GM19035 (cell line): ENCODE measurements at regions not wholly inside any gene's neighbourhood (a gene's known extent, or its start where the extent isn't known, plus 50 kb on each side); places are given as distances from the start of the nearest gene placed in this dataset.
"Not testable (repeated sequence)": the region's sequence is repeated elsewhere in the genome, so short reads cannot be mapped to it uniquely, and the experiment has no call there.

Experiments used
- ATAC-seq: cut with Tn5 transposase; IDR thresholded peaks from one replicate; pipeline ENCODE4 v1.9.1; 2021; ENCODE audit not compliant: unreplicated experiment

DNA sequence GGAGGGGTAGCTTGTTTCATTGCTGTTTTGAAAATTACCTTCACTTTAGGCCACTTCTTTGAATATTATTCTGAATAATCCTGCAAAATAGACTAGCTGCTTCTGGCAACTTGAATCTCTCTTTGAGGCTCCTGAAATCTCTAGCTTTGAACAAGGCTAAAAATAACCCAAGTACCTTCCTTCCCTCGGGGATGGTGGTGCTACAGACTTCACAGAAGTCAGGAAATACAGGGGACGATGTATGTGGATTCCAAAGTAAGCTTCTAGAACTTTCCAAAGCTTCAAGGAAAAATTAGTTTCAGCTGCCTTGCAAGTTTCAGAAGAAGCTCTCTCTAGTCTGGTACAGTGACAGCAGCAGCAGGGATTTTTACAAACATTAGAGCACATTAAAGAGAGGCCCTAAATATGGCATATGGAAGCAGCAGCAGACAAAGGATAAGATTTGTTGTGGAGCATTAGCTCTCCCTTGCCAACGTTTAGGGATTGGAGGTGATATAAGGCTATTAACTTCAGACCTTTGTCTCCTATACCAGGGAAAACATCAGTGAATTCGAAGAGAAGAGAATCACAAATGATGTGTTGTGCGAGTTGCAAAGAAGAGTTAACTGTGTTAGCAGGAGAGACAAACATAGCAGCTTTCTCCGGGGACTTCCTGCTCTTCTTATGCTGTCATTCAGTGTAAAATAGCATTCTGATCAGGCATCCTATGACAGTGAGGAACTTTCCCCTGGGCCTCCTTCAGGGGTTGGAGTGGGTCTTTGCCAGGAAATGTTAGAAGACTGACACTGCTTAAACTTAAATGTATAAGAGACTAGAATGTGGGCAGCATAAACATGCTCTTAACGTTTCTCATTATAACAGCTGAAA lies 783.0 kb upstream of the ARPP21 start:
- no peak for ATAC-seq

GRCh38 chr3:34858067-34858660 lies 781.2 kb upstream of the ARPP21 start:
- ATAC-seq, result peak; percentile 47

- no peak for ATAC-seq
Measured at GRCh38 chr3:34859746-34860145, 779.6 kb upstream of the ARPP21 start.

DNA sequence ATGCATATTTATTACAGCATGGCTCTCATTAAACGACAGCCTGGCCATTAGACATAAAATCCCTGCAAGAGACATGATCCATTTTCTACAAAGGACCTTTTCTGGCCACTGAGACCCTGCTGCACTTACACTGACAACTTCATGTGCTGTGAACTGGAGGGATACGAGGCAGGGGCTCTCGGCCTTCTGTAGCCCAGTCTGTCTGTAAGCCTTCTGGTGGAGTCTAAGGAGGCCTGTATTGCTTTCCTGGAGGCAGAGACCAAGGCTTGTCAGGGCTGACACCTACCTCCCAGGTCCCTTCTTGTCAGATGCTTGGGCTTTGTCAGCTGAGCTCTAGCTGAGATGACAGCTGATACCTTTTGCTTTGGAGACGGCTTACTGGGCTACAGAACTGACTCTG lies 776.9 kb upstream of the ARPP21 start:
- no peak for ATAC-seq

GRCh38 chr3:34863485-34863884 lies 775.8 kb upstream of the ARPP21 start:
- ATAC-seq, result no peak

DNA sequence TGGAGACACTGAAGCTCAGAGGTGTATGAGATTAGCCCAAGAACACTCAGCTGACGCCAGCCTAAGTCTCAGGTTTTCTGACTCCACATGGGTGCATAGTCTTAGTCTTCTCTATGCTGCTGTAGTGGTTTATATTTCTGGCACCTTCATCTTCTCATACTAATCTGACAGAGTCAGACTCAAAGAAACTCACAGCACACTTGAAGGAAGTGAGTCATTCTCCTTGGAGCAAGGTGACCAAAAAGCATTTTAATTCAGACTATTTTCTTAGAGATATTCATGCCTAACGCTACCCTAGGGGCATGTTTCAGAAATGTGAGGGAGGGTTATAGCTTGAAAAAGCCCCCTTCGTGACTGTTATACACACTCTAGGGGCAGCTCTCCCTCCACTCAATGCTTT lies 775.3 kb upstream of the ARPP21 start:
- ATAC-seq, result no peak

- no peak for ATAC-seq
Measured at GRCh38 chr3:34865346-34865745, 774.0 kb upstream of the ARPP21 start.

- no peak for ATAC-seq
Measured at GRCh38 chr3:34868935-34869334, 770.4 kb upstream of the ARPP21 start.

DNA sequence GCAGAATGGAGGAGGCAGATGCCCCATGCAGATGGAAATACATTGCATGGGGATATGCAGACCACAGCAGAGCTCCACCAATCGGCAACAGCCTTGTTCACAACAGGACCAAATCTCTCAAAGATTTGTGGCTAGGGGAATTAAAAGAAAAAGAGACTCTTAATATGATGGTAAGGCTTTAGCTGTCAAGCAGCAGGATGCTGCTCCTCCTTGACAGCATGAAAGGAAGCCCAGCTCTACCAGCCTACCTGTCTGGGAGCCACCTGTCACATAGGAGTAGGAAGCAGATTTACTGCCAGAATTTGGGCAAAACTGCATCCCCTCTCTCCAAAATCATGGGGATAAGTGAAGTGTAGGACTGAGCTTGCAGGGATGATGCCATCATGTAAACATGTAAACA lies 769.6 kb upstream of the ARPP21 start:
- ATAC-seq, result no peak

DNA sequence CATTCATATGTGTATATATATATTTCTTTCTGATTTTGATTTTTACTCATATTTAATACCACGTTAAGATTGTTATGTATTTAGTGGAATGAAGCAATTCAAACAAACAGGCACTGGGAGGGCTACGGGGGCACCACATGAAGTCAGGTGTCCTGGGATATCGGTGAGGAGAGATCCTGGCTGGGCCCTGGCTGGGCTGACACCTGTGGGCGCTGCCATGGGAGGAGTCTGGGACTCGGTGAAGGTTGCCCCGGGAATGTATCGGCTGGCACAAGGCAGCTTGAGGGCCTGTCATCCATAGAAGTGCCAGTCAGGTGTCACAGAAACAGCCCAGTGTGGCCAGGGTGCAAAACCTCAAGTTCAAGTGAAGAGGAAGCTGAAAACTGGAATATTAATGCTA lies 766.9 kb upstream of the ARPP21 start:
- ATAC-seq, result no peak

DNA sequence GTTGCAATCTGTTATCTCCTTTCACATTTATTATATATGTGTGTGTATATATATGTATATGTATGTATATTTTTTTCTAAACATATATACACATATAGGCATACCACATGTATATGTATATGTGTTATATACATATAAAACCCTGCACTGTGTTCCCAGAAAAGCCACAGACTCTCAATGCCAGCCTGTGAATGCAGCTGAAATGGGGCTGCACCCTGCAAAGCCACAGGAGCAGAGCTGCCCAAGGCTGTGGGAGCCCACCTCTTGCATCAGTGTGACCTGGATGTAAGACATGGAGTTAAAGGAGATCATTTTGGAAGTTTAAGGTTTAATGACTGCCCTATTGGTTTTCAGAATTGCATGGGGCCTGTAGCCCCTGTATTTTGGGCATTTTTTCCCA lies 762.3 kb upstream of the ARPP21 start:
- ATAC-seq, result no peak

DNA sequence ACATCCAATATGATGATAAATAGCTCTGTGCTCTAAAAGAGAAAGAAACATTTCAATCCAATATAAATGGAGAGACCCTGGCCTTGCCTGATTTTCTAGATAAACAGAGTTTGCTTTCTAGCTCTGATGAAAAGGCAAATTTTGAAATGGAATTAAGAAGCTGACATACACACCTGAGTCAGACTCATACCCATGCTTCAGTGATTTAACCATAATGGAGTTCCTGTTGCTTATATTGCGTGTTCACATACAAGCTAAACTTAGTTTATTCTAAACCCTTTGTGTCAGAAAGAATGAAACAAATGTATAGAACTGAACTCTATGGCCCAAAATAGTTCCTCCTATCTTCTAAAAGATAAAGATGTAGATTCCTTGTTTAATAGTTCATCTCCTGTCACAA lies 760.8 kb upstream of the ARPP21 start:
- no peak for ATAC-seq

DNA sequence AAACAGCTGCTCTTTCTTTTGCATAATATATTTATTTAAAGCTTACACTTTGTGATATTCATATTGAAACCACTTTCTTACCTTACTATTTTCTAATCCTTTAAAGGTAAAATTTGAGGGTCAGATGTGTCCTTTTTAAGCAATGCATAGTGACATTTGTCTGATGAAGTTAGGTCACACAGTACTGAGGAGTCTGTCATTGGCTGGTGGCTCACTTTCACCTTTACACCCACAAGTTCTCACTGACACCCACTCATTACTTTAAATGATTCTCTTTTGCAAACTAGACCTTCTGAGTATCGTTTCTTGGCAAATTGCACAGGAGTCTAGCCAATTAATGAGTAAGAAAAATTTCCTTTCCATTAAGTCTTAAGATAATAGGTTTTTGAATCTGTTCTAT lies 758.3 kb upstream of the ARPP21 start:
- ATAC-seq, result no peak

DNA sequence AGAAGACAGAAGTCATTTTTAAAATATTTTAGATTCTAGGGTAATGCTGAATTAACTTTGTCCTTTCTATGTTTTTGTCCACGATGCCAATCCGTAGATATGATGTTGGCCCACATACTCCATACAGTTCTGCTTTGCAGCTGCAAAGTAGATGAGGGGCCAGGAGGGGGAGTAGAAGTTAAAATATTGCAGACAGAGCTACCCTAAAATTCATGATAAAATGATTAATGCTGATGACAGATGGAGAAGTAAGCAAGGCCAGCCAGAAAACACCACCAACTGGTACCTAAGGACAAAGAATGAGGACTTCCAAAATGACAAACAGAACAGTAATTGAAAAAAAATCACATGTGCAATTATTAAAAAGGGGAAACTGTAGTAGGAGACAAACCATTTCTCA lies 756.6 kb upstream of the ARPP21 start:
- ATAC-seq, result no peak

DNA sequence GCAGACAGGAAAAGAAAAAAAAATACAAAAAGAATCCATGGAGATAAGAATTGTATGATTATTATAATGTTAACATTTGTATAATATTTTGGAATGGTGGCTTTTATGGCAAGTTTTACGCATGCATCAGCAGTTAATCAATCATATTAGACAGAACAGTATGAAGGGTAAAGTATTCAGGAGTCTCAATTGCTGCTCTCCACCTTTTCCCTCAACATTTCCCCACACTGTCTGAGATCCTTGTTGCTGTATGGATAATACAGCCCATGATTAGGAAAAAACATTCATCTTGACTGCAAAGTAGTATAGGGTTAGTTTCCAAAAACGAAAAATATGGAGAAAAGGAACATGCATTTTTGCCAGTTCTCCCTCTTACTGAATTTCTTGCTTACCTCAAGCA lies 755.3 kb upstream of the ARPP21 start:
- no peak for ATAC-seq

GRCh38 chr3:34886443-34886842 lies 752.9 kb upstream of the ARPP21 start:
- no peak for ATAC-seq

- no peak for ATAC-seq
Measured at GRCh38 chr3:34889641-34890040, 749.7 kb upstream of the ARPP21 start.

DNA sequence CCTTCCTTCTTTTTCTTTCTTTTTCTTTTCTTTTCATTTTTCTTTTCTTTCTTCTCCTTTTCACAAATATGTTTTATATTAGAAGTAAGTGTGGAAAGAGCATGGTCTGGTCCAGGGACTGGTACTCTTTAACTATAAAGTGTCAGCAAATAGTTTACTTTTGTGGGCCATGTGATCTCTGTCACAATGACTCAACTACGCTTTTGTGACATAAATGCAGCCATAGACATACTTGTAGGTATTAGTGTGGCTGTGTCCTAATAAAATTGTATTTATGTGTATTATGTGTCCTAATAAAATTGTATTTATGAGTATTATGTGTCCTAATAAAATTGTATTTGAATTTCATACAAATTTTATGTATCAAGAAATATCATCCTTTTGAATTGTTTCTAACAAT lies 749.1 kb upstream of the ARPP21 start:
- ATAC-seq, result no peak

DNA sequence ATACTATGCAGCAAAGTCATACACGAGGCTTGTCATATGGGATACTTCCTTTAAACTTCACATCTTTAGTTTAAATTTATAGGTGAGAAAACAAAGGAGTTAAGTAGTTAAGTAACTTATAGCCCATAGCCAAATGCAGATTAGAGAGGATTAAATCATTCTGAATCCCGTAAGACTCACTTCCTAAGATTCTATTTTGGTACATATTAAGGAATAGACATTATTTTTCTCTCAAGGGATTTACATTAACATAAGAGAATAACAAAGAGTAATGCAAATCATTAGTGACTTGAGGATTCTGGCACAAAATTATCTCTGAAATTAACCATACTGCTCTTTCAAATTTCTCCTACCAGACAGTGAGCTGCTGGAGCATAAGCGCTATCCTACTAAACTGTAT lies 747.4 kb upstream of the ARPP21 start:
- no peak for ATAC-seq

DNA sequence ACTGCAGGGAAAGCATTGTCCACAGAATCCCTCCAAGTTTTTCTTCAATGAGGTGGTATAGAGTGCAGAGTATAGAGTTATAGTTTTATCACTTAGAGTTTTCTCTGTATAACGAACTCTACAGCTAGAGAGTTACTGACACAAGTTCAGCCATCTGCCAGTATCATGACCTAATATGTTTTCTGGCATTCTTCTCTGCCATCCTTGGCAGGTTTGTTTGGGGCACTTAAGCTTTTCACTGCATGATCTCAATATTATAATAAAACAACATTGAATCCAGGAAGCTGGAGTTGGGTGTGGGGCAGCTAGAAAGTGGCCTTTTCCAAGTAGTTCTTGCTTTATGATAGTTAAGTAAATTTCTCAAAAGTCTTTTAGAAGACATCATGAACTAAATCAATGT lies 743.5 kb upstream of the ARPP21 start:
- ATAC-seq, result no peak

DNA sequence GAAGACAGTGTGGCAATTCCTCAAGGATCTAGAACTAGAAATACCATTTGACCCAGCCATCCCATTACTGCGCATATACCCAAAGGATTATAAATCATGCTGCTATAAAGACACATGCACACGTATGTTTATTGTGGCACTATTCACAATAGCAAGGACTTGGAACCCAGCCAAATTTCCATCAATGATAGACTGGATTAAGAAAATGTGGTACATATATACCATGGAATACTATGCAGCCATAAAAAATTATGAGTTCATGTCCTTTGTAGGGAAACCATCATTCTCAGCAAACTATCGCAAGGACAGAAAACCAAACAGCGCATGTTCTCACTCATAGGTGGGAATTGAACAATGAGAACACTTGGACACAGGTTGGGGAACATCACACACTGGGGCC lies 729.6 kb upstream of the ARPP21 start:
- not testable (repeated sequence) for ATAC-seq

GRCh38 chr3:34919025-34919424 lies 720.3 kb upstream of the ARPP21 start:
- no peak for ATAC-seq

DNA sequence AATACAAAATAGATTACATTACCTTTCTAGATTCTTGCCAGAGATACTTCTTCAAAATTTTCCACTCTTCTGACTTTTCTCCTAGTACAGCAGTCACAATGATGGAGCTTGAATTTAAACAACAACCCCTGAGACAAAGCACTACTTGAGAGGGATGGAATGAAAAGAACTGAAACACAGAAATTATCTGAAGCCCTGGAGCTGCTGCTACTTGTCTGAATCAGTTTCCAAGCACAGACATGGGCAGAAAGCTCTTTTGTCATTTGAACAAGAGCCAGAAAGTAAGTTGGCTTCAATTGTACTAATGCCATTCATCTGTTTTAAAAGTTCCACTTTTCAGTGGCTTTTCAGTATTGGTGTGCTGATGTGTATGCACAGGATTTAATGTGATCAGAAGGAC lies 718.5 kb upstream of the ARPP21 start:
- no peak for ATAC-seq
